CD14-positive monocyte (primary cell): ENCODE measurements at regions not wholly inside any gene's neighbourhood (a gene's known extent, or its start where the extent isn't known, plus 50 kb on each side); places are given as distances from the start of the nearest gene placed in this dataset.

Experiments used
- DNase-seq, 3 donors: peaks; one replicate each; pipeline ENCODE4 v3.0.0-alpha.2; 2011 to 2022
- H2AFZ ChIP-seq: 2 replicates; pipeline ENCODE4 v1.6.0; 2012; ENCODE audit warnings: mild to moderate bottlenecking, low read depth, low read length, inconsistent platforms; ENCODE audit not compliant: insufficient read depth, poor library complexity, severe bottlenecking
- H3K27ac ChIP-seq, 2 donors: 1 replicate in 1 of 2; 2 replicates in 1 of 2; pipeline ENCODE4 v1.5.1; 2012 to 2013; ENCODE audit warnings: low read length in 2 of 2, control low read depth in 1 of 2, inconsistent platforms in 1 of 2, low read depth in 1 of 2, mild to moderate bottlenecking in 1 of 2
- H3K27me3 ChIP-seq, 2 donors: one replicate each; pipeline versions ENCODE4 v1.6.0 to v1.6.1; 2011 to 2013; ENCODE audit warnings: low read length in 2 of 2; ENCODE audit not compliant: control insufficient read depth in 2 of 2, insufficient read depth in 2 of 2
- H3K36me3 ChIP-seq, 2 donors: replicated peaks in 1 of 2; 1 replicate in 1 of 2; 2 replicates in 1 of 2; pipeline versions ENCODE4 v1.5.1 to v1.6.1; 2012 to 2013; ENCODE audit warnings: low read length in 2 of 2, control low read depth in 1 of 2, inconsistent platforms in 1 of 2, mild to moderate bottlenecking in 1 of 2; ENCODE audit not compliant: insufficient read depth in 2 of 2, control insufficient read depth in 1 of 2
- H3K4me1 ChIP-seq, 2 donors: 1 replicate in 1 of 2; 2 replicates in 1 of 2; pipeline versions ENCODE4 v1.5.1 to v1.6.1; 2012 to 2013; ENCODE audit warnings: low read length in 2 of 2, control low read depth in 1 of 2, inconsistent platforms in 1 of 2, mild to moderate bottlenecking in 1 of 2, moderate library complexity in 1 of 2; ENCODE audit not compliant: insufficient read depth in 2 of 2, control insufficient read depth in 1 of 2
- H3K4me2 ChIP-seq: replicated peaks from 2 replicates; pipeline ENCODE3; 2012; ENCODE audit warnings: low read length, moderate library complexity, mild to moderate bottlenecking; ENCODE audit not compliant: poor library complexity, severe bottlenecking; ENCODE audit errors: extremely low read depth
- H3K4me3 ChIP-seq, 3 experiments: fragments of 200-600 bp in 1 of 3; sonication (generic) in 1 of 3; replicated peaks in 1 of 3; 1 replicate in 2 of 3; 2 replicates in 1 of 3; pipeline ENCODE4 v1.5.1; 2011 to 2013; ENCODE audit warnings: low read length in 3 of 3, mild to moderate bottlenecking in 3 of 3, control low read depth in 2 of 3, low read depth in 2 of 3, inconsistent platforms in 1 of 3, moderate library complexity in 1 of 3
- H3K79me2 ChIP-seq: 2 replicates; pipeline ENCODE4 v1.6.0; 2012; ENCODE audit warnings: mild to moderate bottlenecking, control low read depth, inconsistent platforms, low read length, moderate library complexity; ENCODE audit not compliant: insufficient read depth
- H3K9ac ChIP-seq: 2 replicates; pipeline ENCODE4 v1.6.0; 2017; ENCODE audit warnings: low read length, mild to moderate bottlenecking; ENCODE audit not compliant: insufficient read depth, poor library complexity, severe bottlenecking
- H3K9me3 ChIP-seq, 2 donors: replicated peaks in 1 of 2; 1 replicate in 1 of 2; 2 replicates in 1 of 2; pipeline versions ENCODE4 v1.5.1 to v1.6.1; 2012 to 2013; ENCODE audit warnings: low read length in 2 of 2, control low read depth in 1 of 2; ENCODE audit not compliant: control insufficient read depth in 1 of 2, insufficient read depth in 1 of 2
- H4K20me1 ChIP-seq: 2 replicates; pipeline ENCODE4 v1.6.0; 2012; ENCODE audit warnings: mild to moderate bottlenecking, low read length, control low read depth, moderate library complexity; ENCODE audit not compliant: insufficient read depth
- H3K27ac Mint-ChIP-seq, 7 donors: one replicate each; pipeline ENCODE4 v1.8.0; 2020; ENCODE audit warnings: mild to moderate bottlenecking in 7 of 7, mixed read lengths in 7 of 7, moderate library complexity in 6 of 7, inconsistent platforms in 2 of 7
- H3K27me3 Mint-ChIP-seq, 3 donors: one replicate each; pipeline ENCODE4 v1.8.0; 2021 to 2022; ENCODE audit warnings: low read depth in 3 of 3, mild to moderate bottlenecking in 3 of 3, mixed read lengths in 3 of 3, moderate library complexity in 3 of 3, inconsistent platforms in 1 of 3
- H3K36me3 Mint-ChIP-seq, 2 donors: one replicate each; pipeline ENCODE4 v1.8.0; 2020; ENCODE audit warnings: mixed read lengths in 2 of 2, inconsistent platforms in 1 of 2, mild to moderate bottlenecking in 1 of 2
- H3K4me1 Mint-ChIP-seq: one replicate; pipeline ENCODE4 v1.8.0; 2020; ENCODE audit warnings: mild to moderate bottlenecking, mixed read lengths
- H3K4me3 Mint-ChIP-seq, 2 donors: one replicate each; pipeline ENCODE4 v1.8.0; 2020; ENCODE audit warnings: mild to moderate bottlenecking in 2 of 2, mixed read lengths in 2 of 2, moderate library complexity in 1 of 2
- H3K9me3 Mint-ChIP-seq, 7 donors: one replicate each; pipeline ENCODE4 v1.8.0; 2020 to 2022; ENCODE audit warnings: mixed read lengths in 7 of 7, mild to moderate bottlenecking in 6 of 7, moderate library complexity in 6 of 7, inconsistent platforms in 2 of 7
- WGBS: methylation state at CpG from one replicate; pipeline ENCODE4 v1.1.5; 2013; ENCODE audit warnings: missing lambda C conversion rate; ENCODE audit not compliant: insufficient coverage; 5-methylcytosine and 5-hydroxymethylcytosine counted together
- intact Hi-C, 2 donors: fragments of 100-400 bp; cut with micrococcal nuclease; formaldehyde crosslinking; loops; one replicate each; pipeline versions ENCODE4 v1.15.0 to v1.15.1; 2023
- TF ChIP-seq, protein P1 (sequence below): fragments of 200-600 bp; IDR thresholded peaks from one replicate; pipeline ENCODE4 v1.8.0; 2022; ENCODE audit warnings: antibody characterized with exemption, mild to moderate bottlenecking

GRCh38 chr5:117562647-117563046, 988.0 kb upstream of the SEMA6A start:
- H3K4me3 Mint-ChIP-seq = no peak overlapping the region
- no peak overlapping the region for H3K4me2 ChIP-seq
- no peak overlapping the region for H3K27ac Mint-ChIP-seq
- H3K9me3 ChIP-seq = peaks cover 0 to 4% of the 10 kb centered on the region in 2 donors
- TF ChIP-seq, protein P1, sequence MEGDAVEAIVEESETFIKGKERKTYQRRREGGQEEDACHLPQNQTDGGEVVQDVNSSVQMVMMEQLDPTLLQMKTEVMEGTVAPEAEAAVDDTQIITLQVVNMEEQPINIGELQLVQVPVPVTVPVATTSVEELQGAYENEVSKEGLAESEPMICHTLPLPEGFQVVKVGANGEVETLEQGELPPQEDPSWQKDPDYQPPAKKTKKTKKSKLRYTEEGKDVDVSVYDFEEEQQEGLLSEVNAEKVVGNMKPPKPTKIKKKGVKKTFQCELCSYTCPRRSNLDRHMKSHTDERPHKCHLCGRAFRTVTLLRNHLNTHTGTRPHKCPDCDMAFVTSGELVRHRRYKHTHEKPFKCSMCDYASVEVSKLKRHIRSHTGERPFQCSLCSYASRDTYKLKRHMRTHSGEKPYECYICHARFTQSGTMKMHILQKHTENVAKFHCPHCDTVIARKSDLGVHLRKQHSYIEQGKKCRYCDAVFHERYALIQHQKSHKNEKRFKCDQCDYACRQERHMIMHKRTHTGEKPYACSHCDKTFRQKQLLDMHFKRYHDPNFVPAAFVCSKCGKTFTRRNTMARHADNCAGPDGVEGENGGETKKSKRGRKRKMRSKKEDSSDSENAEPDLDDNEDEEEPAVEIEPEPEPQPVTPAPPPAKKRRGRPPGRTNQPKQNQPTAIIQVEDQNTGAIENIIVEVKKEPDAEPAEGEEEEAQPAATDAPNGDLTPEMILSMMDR = no peak
- no peak overlapping the region for H3K9ac ChIP-seq
- no peaks in the 10 kb centered on the region for H3K36me3 ChIP-seq
- H4K20me1 ChIP-seq = no peaks in the 10 kb centered on the region
- peaks cover 0 to 3% (median 0%) of the 10 kb centered on the region in 7 donors for H3K9me3 Mint-ChIP-seq
- H3K27ac ChIP-seq = no peak overlapping the region
- no peak overlapping the region for H2AFZ ChIP-seq
- H3K27me3 ChIP-seq = no peaks in the 10 kb centered on the region
- no peaks in the 10 kb centered on the region for H3K36me3 Mint-ChIP-seq
- no peaks in the 10 kb centered on the region for H3K79me2 ChIP-seq
- no peak for DNase-seq
- intact Hi-C loops = no loop called here
- H3K27me3 Mint-ChIP-seq = peaks cover 0 to 2% (median 0%) of the 10 kb centered on the region in 3 donors
- H3K4me1 Mint-ChIP-seq = no peaks in the 10 kb centered on the region
- no peak overlapping the region for H3K4me3 ChIP-seq
- no peaks in the 10 kb centered on the region for H3K4me1 ChIP-seq
- WGBS = no CpG with 5 or more reads among the region's 1 CpG

DNA sequence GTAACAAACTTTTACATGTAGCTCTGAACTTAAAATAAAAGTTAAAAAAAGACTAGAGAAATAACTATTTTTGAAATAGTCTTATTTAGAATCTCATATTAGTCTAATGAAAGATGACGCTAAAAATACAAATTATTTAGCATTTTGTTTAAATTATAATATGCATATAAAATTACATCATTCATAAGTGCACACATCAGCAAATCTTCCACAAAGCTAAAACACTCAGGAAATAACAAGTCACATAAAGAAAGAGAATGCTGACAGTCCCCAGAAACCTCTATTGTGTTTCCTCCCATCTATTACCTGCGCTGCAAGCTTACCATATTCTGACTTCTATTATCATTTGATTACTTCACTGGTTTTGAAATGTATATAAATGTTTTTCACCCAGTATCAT, 986.9 kb upstream of the SEMA6A start:
- no peak overlapping the region for H3K4me2 ChIP-seq
- H3K4me3 ChIP-seq = no peak overlapping the region
- no peaks in the 10 kb centered on the region for H4K20me1 ChIP-seq
- no peak overlapping the region for H2AFZ ChIP-seq
- H3K27ac Mint-ChIP-seq = no peak overlapping the region
- H3K36me3 Mint-ChIP-seq = no peaks in the 10 kb centered on the region
- H3K27me3 Mint-ChIP-seq = no peaks in the 10 kb centered on the region
- intact Hi-C loops = no loop called here
- no peaks in the 10 kb centered on the region for H3K4me1 Mint-ChIP-seq
- DNase-seq = no peak
- no peaks in the 10 kb centered on the region for H3K4me1 ChIP-seq
- H3K9me3 Mint-ChIP-seq = peaks cover 0 to 3% (median 0%) of the 10 kb centered on the region in 7 donors
- H3K27ac ChIP-seq = no peak overlapping the region
- no CpG with 5 or more reads among the region's 2 CpGs for WGBS
- no peaks in the 10 kb centered on the region for H3K27me3 ChIP-seq
- H3K4me3 Mint-ChIP-seq = no peak overlapping the region
- H3K36me3 ChIP-seq = no peaks in the 10 kb centered on the region
- no peak overlapping the region for H3K9ac ChIP-seq
- no peaks in the 10 kb centered on the region for H3K79me2 ChIP-seq
- peaks cover 0 to 4% of the 10 kb centered on the region in 2 donors for H3K9me3 ChIP-seq
- TF ChIP-seq, protein P1 = no peak
